ENCODE measurements at regions not wholly inside any gene's neighbourhood (a gene's known extent, or its start where the extent isn't known, plus 50 kb on each side); places are given as distances from the start of the nearest gene placed in this dataset.
"Not testable (repeated sequence)": the region's sequence is repeated elsewhere in the genome, so short reads cannot be mapped to it uniquely, and the experiment has no call there.

DNA sequence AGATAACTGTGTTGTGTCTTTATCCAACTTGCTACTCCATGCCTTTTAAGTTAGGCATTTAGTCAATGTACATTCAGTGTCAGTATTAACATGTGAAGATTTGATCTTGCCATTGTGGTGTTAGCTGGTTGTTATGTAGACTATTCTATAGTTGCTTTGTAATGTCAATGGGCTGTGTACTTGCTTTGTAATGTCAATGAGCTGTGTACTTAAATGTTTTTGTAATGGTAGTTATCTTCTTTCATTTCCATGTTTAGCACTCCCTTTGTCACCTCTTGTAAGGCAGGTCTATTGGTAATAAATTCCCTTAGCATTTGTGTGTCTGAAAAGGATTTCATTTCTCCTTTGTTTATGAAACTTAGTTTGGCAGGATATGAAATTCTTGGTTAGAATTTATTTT, 53.4 kb downstream of the MC4R start:
- no peak for DNase-seq

DNA sequence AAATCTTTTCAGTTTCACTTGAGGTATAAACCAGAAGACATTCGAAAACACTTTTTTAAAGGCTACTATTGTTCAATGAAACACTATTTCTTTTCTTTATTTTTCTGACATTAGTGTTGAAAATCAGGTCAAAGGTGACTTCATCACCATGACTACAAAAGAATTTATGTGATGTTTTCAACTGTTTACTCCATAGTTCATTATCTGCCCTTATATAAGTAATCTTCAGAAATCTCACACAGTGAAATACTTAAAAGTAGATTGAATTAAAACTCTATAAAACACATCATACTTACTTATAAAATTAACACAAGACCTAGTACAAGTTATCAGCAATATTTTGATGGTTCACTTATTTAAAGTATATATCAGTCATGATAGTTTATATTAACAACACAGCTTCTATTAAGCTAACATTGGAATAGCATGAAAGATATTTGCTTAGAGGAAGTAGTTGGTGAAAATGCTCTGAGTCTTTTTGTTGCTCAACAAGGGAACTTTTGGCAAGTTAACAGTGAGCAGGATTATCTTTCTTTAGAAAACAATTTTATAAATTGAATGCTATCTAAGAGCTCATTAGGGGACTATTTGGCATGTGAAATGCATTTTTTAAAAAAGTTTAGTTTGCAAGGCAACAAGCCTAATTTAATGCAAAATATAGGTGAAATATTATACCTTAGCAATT, 60.8 kb downstream of the MC4R start:
- no peak for DNase-seq

DNA sequence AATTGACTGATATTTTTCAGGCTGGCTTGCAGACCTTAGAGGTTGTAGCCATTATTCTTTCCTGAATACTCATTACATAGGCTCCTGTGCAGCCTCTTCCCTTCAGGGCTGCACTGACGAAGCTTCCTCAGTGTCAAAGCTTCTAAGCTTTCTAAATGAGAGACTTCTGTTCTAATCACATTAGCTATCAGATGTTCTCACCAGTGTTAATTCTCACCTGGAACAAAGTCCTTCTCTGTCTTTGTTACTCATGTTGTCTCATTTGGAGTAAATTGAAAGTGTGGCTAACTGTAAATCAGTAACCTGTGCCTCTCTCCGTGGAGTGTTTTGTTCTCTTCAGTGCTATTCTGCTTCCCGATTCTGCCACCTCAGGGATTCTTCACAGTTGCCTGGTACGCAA, 76.9 kb downstream of the MC4R start:
- DNase-seq, result peak; percentile 41

DNA sequence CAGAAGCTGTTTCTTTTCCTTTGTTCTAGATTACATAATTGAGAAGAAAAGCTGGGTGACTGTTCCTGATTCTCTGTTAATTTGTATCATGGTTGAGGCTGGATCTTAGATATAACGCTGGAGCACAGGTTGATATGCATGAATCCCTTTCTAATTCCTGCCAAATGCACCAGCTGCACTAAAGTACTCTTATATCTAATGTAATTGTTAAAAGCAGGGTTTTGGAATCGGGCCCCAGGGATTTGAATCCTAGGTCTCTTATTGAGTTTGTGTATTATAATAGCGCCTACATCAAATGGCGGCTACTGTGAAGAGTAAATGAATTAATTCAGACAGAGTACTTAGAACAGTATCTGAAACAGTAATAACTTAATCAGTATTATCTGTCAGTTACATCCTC, 80.4 kb downstream of the MC4R start:
- DNase-seq, result peak; percentile 99

DNA sequence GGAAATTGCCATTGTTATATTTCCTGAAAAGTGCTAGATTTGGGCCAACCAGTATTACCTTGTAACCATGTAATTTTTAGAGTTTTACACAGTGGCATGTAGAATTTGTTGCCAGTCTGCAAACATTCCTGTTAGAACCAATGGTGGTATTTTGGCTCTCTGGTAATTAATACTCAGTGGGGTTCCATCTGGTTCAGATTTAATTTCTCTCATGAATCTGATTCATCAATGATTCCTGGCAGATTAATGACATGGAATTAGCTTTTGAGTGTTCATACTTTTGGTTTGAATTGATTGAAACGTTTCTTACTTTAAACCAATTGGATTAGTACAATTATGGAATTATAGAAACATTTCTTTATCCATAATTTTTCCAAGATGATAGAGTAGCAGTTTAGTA, 93.2 kb downstream of the MC4R start:
- DNase-seq, result no peak

DNA sequence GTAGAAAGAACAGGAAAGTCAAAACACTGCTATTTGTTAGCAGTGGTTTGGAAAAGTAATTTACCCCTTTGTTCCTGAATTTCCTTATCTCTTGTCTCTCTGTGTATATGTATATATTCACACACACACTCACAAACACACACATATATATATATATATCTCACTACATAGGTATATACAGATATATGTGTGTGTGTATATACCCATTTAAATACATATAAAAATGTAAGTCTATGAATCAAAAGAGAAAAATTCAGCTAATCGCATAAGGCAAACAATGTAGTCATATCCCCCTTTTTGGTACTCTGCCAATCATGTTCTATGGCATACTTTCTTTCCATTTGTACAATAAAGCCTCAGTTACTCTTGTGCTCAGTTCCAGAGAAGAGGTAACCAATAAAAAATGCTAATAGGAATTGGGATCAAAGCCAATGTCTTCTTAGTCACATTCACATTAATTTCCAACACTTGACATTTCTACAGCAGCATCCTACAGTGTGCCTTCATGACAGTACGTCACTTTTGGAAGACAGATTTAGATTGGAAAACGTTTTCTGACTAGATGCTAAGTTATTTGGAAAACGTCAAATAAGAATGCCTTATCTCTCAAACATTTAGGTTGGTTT, 94.6 kb downstream of the MC4R start:
- DNase-seq, result no peak

DNA sequence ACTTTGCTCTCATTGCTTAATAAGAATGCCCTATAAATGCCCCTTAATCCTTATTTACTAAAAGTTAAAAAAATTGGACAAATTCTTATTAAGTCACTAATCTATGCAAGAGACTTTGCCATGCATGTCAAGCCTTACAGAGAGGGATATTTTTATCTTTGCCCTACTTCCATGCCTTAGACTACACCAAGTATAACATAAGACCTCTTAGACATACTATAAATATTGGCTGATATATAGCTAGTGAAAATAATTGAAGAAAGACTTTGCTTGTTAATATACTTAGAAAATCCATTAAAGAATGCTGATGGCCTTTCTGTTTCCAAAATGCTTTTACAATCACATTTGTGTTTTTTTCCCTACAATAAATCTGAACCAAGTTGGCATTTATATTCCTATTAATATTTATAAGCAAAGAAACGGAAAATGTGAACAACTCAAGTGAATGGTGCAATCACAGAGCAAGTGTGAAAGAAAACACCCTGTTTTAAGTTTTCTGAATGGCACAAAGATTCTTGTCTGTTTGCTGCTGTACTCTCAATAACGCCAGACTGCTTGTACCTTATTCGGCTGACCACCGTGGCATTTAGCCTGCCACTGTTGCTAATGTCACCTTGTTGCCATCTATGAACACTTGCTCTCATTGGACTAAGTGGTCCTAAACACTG, 105.0 kb downstream of the MC4R start:
- DNase-seq, result no peak

DNA sequence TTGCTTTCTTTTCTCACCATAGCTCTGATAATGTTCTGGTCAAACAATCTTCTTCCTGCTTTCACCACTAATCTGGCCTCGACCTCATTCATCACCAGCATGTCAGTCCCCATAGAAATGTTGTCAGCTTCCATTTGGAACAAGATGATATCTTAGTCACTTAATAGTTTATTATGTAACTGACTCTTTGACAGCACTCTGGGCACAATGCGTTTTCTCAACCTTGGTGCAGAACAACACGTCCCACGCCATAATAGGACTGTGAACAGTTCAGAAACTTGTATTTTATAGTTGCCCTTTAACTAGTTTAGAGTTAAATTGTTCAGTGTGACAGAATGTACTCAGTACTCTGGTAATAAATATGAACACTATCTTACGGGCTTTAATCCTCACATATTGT, 106.0 kb downstream of the MC4R start:
- DNase-seq, result no peak

DNA sequence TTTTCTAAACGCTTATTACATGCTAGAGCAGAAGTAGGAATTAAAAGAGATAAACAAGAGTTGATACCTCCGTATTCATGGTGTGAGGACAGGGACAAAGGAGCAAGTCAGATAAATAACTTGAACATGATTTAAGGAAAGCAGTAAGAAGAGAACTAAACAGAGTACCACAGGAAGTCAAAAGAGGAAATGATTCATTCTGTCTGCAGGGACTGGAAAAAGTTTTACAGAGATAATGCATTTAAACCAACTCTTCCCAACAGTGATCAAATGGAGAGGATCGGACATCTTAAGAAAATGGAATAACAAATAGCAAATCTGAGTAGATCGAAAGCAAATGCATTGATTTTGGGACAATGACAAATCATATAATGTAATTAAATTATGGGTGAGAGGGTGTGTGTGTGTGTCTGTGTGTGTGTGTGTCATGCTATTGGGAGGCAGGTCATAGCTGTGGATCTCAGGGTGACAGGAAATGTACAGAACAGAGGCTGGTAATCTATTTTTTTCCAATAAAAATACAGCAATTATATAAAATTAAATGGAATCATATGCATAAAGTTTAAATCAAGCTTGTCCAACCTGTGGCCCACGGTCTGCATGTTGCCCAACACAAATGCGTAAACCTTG, 113.4 kb downstream of the MC4R start:
- no peak for DNase-seq

DNA sequence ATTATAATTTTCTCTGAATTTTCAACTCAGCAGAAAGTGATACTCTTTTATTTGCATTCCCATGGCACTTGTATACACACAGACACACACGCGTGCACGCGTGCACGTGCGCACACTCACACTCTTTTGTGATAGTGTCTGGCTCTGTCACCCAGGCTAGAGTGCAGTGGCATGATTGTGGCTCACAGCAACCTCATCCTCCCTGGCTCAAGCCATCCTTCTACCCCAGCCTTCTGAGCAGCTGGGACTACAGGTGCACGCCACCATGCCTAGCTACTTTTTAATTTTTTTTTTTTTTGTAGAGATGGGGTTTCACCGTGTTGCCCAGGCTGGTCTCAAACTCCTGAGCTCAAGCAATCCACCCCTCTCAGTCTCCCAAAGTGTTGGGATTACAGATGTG, 123.2 kb downstream of the MC4R start:
- DNase-seq, result no peak

DNA sequence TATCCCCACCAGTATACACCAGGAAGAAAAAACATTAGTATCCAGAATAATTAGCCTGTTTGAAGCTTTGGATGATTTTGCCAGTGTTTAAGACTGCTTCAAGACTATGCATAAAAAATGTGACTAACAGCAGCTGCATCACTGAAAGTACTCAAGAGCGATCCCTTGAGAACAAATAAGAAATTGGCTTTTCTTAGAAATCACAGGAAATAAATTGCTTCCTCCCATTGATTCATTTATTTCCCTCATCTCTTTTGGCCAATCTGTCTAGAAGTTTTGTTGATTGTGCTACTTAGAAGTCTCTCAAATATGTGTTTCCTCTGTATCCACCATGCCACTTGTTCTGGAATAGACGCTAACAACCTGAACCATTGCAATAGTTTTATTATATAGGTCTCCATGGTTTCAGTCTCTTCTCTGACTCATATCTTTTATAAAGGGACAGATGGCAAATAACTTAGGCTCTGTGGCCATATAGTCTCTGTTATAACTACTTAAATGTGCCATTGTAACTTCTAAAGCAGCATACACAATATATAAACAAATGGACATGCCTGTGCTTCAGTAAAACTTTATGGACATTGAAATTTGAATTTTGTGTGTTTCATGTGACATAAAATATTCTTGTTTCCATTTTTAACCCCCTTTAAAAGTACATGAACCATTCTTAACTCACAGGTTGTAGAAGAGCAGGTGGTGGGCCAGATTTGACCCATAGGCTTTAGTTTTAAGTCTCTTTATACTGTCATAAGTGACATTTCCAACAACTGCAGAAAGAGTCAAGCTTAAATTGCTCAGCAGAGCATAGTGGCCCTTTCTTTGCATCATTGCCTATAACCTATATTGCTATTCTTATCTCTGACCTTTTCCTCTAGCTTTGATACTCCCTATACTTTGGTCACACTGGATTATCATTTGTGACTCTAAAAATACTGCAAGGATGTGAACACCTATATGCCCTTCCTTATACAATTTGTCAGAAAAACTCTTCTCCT, 123.9 kb downstream of the MC4R start:
- no peak for DNase-seq

DNA sequence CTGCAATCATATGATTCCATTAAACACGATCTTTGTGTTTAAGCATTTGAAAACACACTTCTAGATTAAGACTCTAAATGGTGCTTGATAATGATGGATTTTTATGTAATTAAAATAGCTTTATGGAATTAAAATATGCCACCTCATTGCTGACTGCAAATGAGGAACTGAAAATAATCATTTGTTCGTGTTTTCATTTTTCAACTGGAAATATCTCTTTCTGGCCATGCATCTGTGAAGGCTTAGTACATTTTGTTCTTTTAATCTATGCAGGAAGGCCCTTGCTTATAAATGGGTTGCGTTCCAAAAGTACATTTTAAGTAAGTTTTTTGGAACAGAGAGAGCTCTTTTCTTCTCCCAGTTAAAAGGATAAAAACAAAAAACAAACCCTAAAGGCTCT, 125.5 kb downstream of the MC4R start:
- DNase-seq, result no peak

DNA sequence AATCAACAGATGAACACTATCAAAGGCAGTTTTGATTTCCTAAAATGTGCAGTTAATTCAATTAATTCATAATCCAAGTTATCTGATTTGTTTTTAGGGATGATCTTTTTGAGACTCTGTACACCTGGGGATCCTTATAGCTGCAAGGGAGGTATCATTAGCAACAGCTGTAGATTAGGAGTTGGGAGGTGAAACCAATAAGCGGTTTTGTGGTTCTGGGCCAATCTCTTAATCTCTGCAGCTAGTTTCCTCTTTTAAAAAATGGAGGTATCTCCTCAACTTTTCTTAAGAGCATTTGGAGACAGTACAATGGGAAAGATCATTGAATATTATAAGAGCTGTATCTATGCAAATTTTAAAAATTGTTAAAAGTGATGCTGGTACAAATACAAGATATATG, 126.0 kb downstream of the MC4R start:
- no peak for DNase-seq

DNA sequence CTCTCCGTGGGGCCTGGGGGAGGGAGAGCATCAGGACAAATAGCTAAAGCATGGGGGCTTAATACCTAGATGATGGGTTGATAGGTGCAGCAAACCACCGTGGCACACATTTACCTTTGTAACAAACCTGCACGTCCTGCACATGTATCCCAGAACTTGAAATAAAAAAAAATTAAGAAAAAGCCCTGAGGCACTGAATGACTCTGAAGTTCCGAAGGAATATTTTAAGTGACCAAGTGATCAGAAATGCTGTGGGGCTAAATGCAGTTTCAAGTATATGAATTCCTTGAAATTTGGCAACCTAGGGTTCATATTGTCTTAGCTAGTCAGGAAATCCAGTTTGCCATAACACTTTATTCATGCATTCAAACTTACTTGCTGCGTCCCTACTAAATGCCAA, 127.5 kb downstream of the MC4R start:
- no peak for DNase-seq

DNA sequence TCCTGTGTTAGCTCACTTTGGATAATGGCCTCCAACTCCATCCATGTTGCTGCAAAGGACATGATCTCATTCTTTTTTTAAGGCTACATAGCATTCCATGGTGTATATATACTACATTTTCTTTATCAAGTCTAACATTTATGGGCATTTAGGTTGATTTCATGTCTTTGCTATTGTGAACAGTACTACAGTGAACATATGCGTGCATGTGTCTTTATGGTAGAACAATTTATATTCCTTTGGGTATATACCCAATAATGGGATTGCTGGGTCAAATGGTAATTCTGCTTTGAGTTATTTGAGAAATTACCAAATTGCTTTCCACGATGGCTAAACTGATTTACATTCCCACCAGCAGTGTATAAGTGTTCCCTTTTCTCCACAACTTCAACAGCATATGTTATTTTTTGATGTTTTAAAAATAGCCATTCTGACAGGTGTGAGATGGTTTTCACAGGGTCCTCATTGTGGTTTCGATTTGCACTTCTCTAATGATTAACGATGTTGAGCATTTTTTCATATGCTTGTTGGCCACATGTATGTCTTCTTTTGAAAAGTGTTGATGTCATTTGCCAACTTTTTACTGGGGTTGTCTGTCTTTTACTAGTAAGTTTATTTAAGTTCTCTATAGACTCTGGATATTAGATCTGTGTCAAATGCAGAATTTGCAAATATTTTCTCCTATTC, 133.4 kb downstream of the MC4R start:
- not testable (repeated sequence) for DNase-seq

DNA sequence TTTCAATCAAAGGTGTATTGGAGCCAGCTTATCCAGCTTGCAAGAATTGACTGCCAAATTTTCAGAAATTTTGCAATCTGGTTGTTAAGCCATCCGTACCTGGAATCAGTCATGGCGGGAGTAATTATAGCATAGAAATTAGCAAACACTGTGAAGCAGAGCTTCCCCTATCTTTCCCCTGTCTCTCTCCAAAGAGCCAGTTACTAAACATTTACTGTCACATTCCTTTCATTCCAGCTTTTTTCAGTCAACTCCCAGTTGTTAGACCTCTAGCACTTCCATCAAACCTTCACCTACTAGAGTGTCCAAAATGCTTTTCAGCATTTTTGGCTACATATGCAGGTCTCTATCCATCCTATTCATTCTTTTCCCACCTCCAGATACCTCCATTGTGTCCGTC, 137.4 kb downstream of the MC4R start:
- DNase-seq, result no peak

DNA sequence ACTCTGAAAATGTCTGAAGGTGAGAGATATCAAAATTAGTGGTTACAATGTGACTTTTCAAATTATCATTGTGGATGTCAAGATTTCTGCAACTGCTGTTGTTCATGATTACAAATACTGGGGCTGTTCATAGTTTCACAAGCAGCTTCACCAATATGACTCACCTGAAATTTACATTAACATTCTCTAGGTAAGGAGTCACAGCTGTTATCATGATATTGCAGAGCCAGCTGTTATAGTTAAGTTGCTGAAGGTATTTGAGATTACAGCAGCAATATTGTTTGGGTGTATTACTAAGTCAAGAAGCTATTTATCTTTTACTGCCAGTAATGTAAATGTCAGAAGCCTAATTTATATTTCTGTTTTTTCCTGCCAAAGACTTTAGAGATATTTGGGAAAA, 140.0 kb downstream of the MC4R start:
- no peak for DNase-seq

DNA sequence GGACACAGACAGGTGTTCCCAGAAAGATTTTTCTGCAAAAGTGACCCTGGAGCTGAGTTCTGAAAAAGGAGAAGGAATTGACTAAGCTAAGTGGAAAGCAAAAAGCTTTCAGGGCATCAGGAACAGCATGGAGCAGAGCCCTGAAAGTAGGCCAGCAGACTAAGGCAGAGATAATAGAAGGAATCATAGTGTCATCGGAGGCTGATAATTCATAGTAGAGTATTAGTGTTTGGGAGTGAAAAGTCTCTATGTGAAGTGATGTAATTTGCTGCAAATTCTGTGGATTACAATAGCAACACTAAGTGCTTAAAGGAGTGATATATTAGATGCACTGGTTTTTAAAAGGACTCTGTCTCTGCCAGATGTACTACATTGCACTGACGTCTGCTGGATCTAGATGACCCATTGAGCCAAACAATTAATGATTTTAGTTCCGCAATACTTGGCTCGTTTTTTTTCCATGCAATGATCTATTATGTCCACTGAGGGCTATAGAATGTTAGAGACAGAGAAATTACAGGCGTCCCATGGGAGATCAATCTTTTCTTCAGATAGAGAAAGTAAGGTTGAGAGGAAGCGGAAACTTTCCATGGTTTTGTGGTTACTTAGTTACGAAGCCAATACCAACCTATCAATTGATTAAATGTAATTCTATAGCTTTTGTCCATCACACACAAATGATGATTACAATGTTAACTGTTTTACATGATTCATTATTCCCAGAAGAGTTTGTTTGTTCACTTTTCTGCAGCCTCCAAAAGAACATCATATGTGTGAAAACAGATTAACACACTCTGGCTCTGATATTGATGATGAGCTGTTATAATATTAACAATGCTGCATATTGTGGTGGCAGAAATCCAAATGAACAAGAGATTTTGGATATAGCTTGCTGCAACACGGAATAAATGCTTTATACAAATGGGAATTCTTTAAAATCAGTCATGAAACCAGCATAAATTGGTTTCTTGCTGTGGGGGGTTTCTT, 143.7 kb downstream of the MC4R start:
- DNase-seq, result no peak

DNA sequence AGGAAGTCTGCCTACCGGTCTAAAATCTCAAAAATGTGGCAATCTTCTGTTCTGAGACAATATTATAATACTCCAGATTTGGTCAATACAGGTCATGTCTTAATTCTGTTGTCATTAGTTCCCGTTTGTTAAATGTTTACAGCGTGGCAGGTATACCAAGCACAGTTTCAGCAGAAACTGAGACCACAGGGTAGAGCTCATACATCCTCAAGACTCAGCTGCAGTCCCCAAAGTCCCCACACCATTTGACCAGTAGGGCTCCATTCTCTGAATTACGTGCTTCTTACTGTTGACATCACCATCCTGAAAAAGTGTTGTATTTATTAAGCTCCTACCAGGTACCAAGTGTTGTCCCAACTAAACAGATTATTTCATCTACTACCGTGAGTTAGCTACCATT, 157.1 kb downstream of the MC4R start:
- no peak for DNase-seq

DNA sequence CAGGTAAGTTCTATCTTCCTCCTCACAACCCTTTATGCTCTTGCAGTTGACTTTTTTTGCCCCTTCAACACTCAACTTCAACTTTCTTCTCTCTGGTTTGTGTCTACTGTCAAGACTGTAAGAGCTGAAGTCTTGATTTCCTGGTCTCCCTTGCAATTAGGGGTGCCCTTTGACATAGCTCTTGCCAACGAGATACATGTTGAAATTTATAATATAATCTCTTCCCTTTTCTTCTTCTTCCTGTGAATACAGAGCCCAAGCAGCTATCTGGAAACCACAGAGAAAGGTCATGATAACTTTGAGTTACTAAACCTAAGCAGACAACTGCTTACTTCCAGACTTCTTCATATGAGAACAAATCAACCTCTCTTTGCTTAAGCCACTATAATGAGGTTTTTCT, 163.5 kb downstream of the MC4R start:
- DNase-seq, result no peak

DNA sequence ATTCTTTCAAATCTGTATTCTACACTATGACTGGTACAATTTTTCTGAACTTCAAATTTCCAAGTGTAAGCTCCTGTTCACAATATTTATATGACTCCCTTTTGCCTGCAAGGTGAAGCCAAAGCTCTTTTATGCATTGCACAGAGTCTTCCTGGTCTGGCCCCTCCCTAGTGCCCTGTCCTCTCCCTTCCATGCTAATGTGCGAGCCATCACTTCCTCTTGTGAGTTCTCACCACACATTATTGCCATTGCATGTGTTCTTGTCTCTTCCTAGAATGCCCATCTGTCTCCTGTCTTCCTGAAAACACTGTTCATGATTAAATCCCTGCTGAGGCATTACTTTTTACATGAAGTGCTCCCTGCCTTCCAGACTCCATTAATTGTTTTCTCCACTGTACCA, 169.9 kb downstream of the MC4R start:
- DNase-seq, result no peak
